ENCODE measurements at regions not wholly inside any gene's neighbourhood (a gene's known extent, or its start where the extent isn't known, plus 50 kb on each side); places are given as distances from the start of the nearest gene placed in this dataset.

GRCh38 chr2:234344012-234344411, 152.9 kb downstream of the ARL4C start:
- in situ Hi-C loops (cut with HindIII; ENCODE audit: low sequenced_read_pairs) = no loop called here

- in situ Hi-C loops (cut with HindIII; ENCODE audit: low sequenced_read_pairs) = no loop called here
These were observed 153.5 kb downstream of the ARL4C start for GRCh38 chr2:234343372-234343771.

- in situ Hi-C loops (cut with HindIII; ENCODE audit: low sequenced_read_pairs) = no loop called here
These were observed 155.4 kb downstream of the ARL4C start for GRCh38 chr2:234341306-234341985.

- in situ Hi-C loops (cut with HindIII; ENCODE audit: low sequenced_read_pairs) = loop anchor here (5.0 kb wide), 1 partner anchor 73 kb away; no protein-coding TSS in a partner anchor
These were observed 157.4 kb downstream of the ARL4C start for GRCh38 chr2:234339501-234339900.

GRCh38 chr2:234339011-234339410, 157.9 kb downstream of the ARL4C start:
- in situ Hi-C loops (cut with HindIII; ENCODE audit: low sequenced_read_pairs) = loop anchor here (5.0 kb wide), 1 partner anchor 73 kb away; no protein-coding TSS in a partner anchor

- in situ Hi-C loops (cut with HindIII; ENCODE audit: low sequenced_read_pairs) = loop anchor here (5.0 kb wide), 1 partner anchor 77 kb away; no protein-coding TSS in a partner anchor
These were observed 161.1 kb downstream of the ARL4C start for GRCh38 chr2:234335661-234336228.

- in situ Hi-C loops (cut with HindIII; ENCODE audit: low sequenced_read_pairs) = loop anchor here (5.0 kb wide), 1 partner anchor 78 kb away; no protein-coding TSS in a partner anchor
These were observed 162.1 kb downstream of the ARL4C start for GRCh38 chr2:234334756-234335155.

- in situ Hi-C loops (cut with HindIII; ENCODE audit: low sequenced_read_pairs) = no loop called here
These were observed 162.7 kb downstream of the ARL4C start for GRCh38 chr2:234334151-234334550.

- in situ Hi-C loops (cut with HindIII; ENCODE audit: low sequenced_read_pairs) = no loop called here
These were observed 163.4 kb downstream of the ARL4C start for GRCh38 chr2:234333168-234334130.

- in situ Hi-C loops (cut with HindIII; ENCODE audit: low sequenced_read_pairs) = no loop called here
These were observed 164.9 kb downstream of the ARL4C start for GRCh38 chr2:234331966-234332365.

- in situ Hi-C loops (cut with HindIII; ENCODE audit: low sequenced_read_pairs) = no loop called here
These were observed 165.3 kb downstream of the ARL4C start for GRCh38 chr2:234331566-234331965.

- in situ Hi-C loops (cut with HindIII; ENCODE audit: low sequenced_read_pairs) = no loop called here
These were observed 166.0 kb downstream of the ARL4C start for GRCh38 chr2:234330902-234331301.

- in situ Hi-C loops (cut with HindIII; ENCODE audit: low sequenced_read_pairs) = no loop called here
These were observed 167.5 kb downstream of the ARL4C start for GRCh38 chr2:234329202-234329960.

- in situ Hi-C loops (cut with HindIII; ENCODE audit: low sequenced_read_pairs) = no loop called here
These were observed 168.4 kb downstream of the ARL4C start for GRCh38 chr2:234328444-234328990.

GRCh38 chr2:234326694-234327093, 170.2 kb downstream of the ARL4C start:
- in situ Hi-C loops (cut with HindIII; ENCODE audit: low sequenced_read_pairs) = no loop called here

GRCh38 chr2:234324116-234324515, 172.8 kb downstream of the ARL4C start:
- in situ Hi-C loops (cut with HindIII; ENCODE audit: low sequenced_read_pairs) = no loop called here

- in situ Hi-C loops (cut with HindIII; ENCODE audit: low sequenced_read_pairs) = no loop called here
These were observed 174.0 kb downstream of the ARL4C start for GRCh38 chr2:234322766-234323465.

GRCh38 chr2:234320066-234320465, 176.8 kb downstream of the ARL4C start:
- in situ Hi-C loops (cut with HindIII; ENCODE audit: low sequenced_read_pairs) = no loop called here

- in situ Hi-C loops (cut with HindIII; ENCODE audit: low sequenced_read_pairs) = no loop called here
These were observed 178.5 kb downstream of the ARL4C start for GRCh38 chr2:234318361-234318760.

GRCh38 chr2:234313558-234313957, 183.3 kb downstream of the ARL4C start:
- in situ Hi-C loops (cut with HindIII; ENCODE audit: low sequenced_read_pairs) = no loop called here
